CD14-positive monocyte (primary cell): ENCODE measurements at regions not wholly inside any gene's neighbourhood (a gene's known extent, or its start where the extent isn't known, plus 50 kb on each side); places are given as distances from the start of the nearest gene placed in this dataset.

ENCODE experiments used
- DNase-seq, 3 donors: peaks; one replicate each; pipeline ENCODE4 v3.0.0-alpha.2; 2011 to 2022
- H2AFZ ChIP-seq: 2 replicates; pipeline ENCODE4 v1.6.0; 2012; ENCODE audit warnings: mild to moderate bottlenecking, low read depth, low read length, inconsistent platforms; ENCODE audit not compliant: insufficient read depth, poor library complexity, severe bottlenecking
- H3K27ac ChIP-seq, 2 donors: 1 replicate in 1 of 2; 2 replicates in 1 of 2; pipeline ENCODE4 v1.5.1; 2012 to 2013; ENCODE audit warnings: low read length in 2 of 2, control low read depth in 1 of 2, inconsistent platforms in 1 of 2, low read depth in 1 of 2, mild to moderate bottlenecking in 1 of 2
- H3K27me3 ChIP-seq, 2 donors: one replicate each; pipeline versions ENCODE4 v1.6.0 to v1.6.1; 2011 to 2013; ENCODE audit warnings: low read length in 2 of 2; ENCODE audit not compliant: control insufficient read depth in 2 of 2, insufficient read depth in 2 of 2
- H3K36me3 ChIP-seq, 2 donors: replicated peaks in 1 of 2; 1 replicate in 1 of 2; 2 replicates in 1 of 2; pipeline versions ENCODE4 v1.5.1 to v1.6.1; 2012 to 2013; ENCODE audit warnings: low read length in 2 of 2, control low read depth in 1 of 2, inconsistent platforms in 1 of 2, mild to moderate bottlenecking in 1 of 2; ENCODE audit not compliant: insufficient read depth in 2 of 2, control insufficient read depth in 1 of 2
- H3K4me1 ChIP-seq, 2 donors: 1 replicate in 1 of 2; 2 replicates in 1 of 2; pipeline versions ENCODE4 v1.5.1 to v1.6.1; 2012 to 2013; ENCODE audit warnings: low read length in 2 of 2, control low read depth in 1 of 2, inconsistent platforms in 1 of 2, mild to moderate bottlenecking in 1 of 2, moderate library complexity in 1 of 2; ENCODE audit not compliant: insufficient read depth in 2 of 2, control insufficient read depth in 1 of 2
- H3K4me2 ChIP-seq: replicated peaks from 2 replicates; pipeline ENCODE3; 2012; ENCODE audit warnings: low read length, moderate library complexity, mild to moderate bottlenecking; ENCODE audit not compliant: poor library complexity, severe bottlenecking; ENCODE audit errors: extremely low read depth
- H3K4me3 ChIP-seq, 3 experiments: fragments of 200-600 bp in 1 of 3; sonication (generic) in 1 of 3; replicated peaks in 1 of 3; 1 replicate in 2 of 3; 2 replicates in 1 of 3; pipeline ENCODE4 v1.5.1; 2011 to 2013; ENCODE audit warnings: low read length in 3 of 3, mild to moderate bottlenecking in 3 of 3, control low read depth in 2 of 3, low read depth in 2 of 3, inconsistent platforms in 1 of 3, moderate library complexity in 1 of 3
- H3K79me2 ChIP-seq: 2 replicates; pipeline ENCODE4 v1.6.0; 2012; ENCODE audit warnings: mild to moderate bottlenecking, control low read depth, inconsistent platforms, low read length, moderate library complexity; ENCODE audit not compliant: insufficient read depth
- H3K9ac ChIP-seq: 2 replicates; pipeline ENCODE4 v1.6.0; 2017; ENCODE audit warnings: low read length, mild to moderate bottlenecking; ENCODE audit not compliant: insufficient read depth, poor library complexity, severe bottlenecking
- H3K9me3 ChIP-seq, 2 donors: replicated peaks in 1 of 2; 1 replicate in 1 of 2; 2 replicates in 1 of 2; pipeline versions ENCODE4 v1.5.1 to v1.6.1; 2012 to 2013; ENCODE audit warnings: low read length in 2 of 2, control low read depth in 1 of 2; ENCODE audit not compliant: control insufficient read depth in 1 of 2, insufficient read depth in 1 of 2
- H4K20me1 ChIP-seq: 2 replicates; pipeline ENCODE4 v1.6.0; 2012; ENCODE audit warnings: mild to moderate bottlenecking, low read length, control low read depth, moderate library complexity; ENCODE audit not compliant: insufficient read depth
- H3K27ac Mint-ChIP-seq, 7 donors: one replicate each; pipeline ENCODE4 v1.8.0; 2020; ENCODE audit warnings: mild to moderate bottlenecking in 7 of 7, mixed read lengths in 7 of 7, moderate library complexity in 6 of 7, inconsistent platforms in 2 of 7
- H3K27me3 Mint-ChIP-seq, 3 donors: one replicate each; pipeline ENCODE4 v1.8.0; 2021 to 2022; ENCODE audit warnings: low read depth in 3 of 3, mild to moderate bottlenecking in 3 of 3, mixed read lengths in 3 of 3, moderate library complexity in 3 of 3, inconsistent platforms in 1 of 3
- H3K36me3 Mint-ChIP-seq, 2 donors: one replicate each; pipeline ENCODE4 v1.8.0; 2020; ENCODE audit warnings: mixed read lengths in 2 of 2, inconsistent platforms in 1 of 2, mild to moderate bottlenecking in 1 of 2
- H3K4me1 Mint-ChIP-seq: one replicate; pipeline ENCODE4 v1.8.0; 2020; ENCODE audit warnings: mild to moderate bottlenecking, mixed read lengths
- H3K4me3 Mint-ChIP-seq, 2 donors: one replicate each; pipeline ENCODE4 v1.8.0; 2020; ENCODE audit warnings: mild to moderate bottlenecking in 2 of 2, mixed read lengths in 2 of 2, moderate library complexity in 1 of 2
- H3K9me3 Mint-ChIP-seq, 7 donors: one replicate each; pipeline ENCODE4 v1.8.0; 2020 to 2022; ENCODE audit warnings: mixed read lengths in 7 of 7, mild to moderate bottlenecking in 6 of 7, moderate library complexity in 6 of 7, inconsistent platforms in 2 of 7
- WGBS: methylation state at CpG from one replicate; pipeline ENCODE4 v1.1.5; 2013; ENCODE audit warnings: missing lambda C conversion rate; ENCODE audit not compliant: insufficient coverage; 5-methylcytosine and 5-hydroxymethylcytosine counted together
- intact Hi-C, 2 donors: fragments of 100-400 bp; cut with micrococcal nuclease; formaldehyde crosslinking; loops; one replicate each; pipeline versions ENCODE4 v1.15.0 to v1.15.1; 2023
- TF ChIP-seq, protein P1 (sequence below): fragments of 200-600 bp; IDR thresholded peaks from one replicate; pipeline ENCODE4 v1.8.0; 2022; ENCODE audit warnings: antibody characterized with exemption, mild to moderate bottlenecking

DNA sequence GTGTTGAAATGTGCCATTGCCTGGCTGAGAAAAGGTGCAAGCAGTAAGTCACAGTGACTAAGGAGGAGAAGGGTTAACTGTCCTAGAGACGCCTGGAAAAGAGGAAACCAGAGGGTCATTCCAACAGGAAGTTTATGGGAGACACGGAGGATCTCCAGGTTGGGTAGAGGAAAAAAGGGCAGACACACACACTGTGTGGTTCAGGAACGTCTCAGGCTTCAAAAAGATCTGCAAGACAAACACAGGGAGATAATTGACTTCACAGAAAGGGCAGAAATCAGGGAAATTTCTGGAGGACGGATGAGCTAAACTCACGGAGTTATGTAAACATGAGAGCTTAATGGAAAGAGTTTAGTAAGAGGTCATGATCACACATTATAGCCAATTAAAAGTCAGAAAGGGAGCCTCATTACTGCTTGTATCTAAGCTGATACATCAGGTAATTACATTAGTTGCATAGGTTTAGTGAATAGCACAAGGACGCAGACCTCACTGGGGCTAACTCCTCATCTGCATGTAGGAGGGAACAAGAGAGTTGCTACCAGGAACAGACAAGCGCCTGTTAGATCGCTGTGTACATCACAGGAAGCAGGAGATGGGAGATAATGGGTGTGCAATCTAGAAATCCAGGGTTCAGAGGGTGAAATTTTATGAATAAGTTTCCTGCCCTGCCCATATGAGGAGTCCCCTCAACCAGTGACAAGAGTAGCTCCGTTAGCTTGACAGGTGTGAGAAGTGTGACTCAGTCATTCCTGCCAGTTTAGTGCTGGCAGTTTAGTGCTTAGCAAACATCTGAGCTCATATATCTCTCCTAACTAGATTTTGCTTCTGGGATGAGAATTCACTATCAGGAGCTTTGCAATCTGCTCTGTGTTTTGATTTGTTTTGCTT, 96.6 kb upstream of the TNR start:
- H3K27ac Mint-ChIP-seq, result no peak overlapping the region
- no peak overlapping the region for H3K4me3 Mint-ChIP-seq
- peaks cover 0 to 7% (median 4%) of the 10 kb centered on the region in 3 donors for H3K27me3 Mint-ChIP-seq
- Histone ChIP-seq H2AFZ (no peak overlapping the region), H3K79me2 (no peaks in the 10 kb centered on the region), H3K36me3 (no peaks in the 10 kb centered on the region), H3K9me3 (no peaks in the 10 kb centered on the region), H3K9ac (no peak overlapping the region), H3K4me2 (no peak overlapping the region), H3K4me1 (no peaks in the 10 kb centered on the region), H3K4me3 (no peak overlapping the region), H4K20me1 (no peaks in the 10 kb centered on the region), H3K27ac (no peak overlapping the region), H3K27me3 (no peaks in the 10 kb centered on the region)
- intact Hi-C loops, result no loop called here
- no peak for DNase-seq
- 31% methylated on average over 5 of the region's 9 CpGs for WGBS
- peaks cover 0 to 12% (median 2%) of the 10 kb centered on the region in 7 donors for H3K9me3 Mint-ChIP-seq
- H3K4me1 Mint-ChIP-seq, result peaks cover 8% of the 10 kb centered on the region
- H3K36me3 Mint-ChIP-seq, result no peaks in the 10 kb centered on the region
- TF ChIP-seq, protein P1, sequence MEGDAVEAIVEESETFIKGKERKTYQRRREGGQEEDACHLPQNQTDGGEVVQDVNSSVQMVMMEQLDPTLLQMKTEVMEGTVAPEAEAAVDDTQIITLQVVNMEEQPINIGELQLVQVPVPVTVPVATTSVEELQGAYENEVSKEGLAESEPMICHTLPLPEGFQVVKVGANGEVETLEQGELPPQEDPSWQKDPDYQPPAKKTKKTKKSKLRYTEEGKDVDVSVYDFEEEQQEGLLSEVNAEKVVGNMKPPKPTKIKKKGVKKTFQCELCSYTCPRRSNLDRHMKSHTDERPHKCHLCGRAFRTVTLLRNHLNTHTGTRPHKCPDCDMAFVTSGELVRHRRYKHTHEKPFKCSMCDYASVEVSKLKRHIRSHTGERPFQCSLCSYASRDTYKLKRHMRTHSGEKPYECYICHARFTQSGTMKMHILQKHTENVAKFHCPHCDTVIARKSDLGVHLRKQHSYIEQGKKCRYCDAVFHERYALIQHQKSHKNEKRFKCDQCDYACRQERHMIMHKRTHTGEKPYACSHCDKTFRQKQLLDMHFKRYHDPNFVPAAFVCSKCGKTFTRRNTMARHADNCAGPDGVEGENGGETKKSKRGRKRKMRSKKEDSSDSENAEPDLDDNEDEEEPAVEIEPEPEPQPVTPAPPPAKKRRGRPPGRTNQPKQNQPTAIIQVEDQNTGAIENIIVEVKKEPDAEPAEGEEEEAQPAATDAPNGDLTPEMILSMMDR, result no peak

DNA sequence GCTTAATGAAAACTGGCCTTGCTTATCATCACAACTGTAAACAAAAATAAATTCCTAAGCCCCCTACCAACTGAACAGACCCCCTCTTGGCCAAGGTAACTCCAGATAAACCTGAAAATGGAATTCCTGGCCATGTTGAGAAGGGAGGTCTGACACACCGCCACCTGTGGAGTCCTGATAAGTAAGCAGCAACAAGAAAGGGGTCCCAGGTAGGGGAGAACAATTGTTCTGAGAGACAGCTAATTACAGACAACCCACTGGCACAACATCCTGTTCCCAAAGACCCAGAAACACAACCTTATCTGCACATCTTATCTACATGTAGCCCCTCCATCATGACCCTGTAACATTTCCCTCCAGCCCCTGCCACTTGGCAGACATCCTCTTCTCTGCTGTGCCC, 91.2 kb upstream of the TNR start:
- intact Hi-C loops, result no loop called here

More for the DNA sequence above, 91.2 kb upstream of the TNR start:
- Mint-ChIP-seq H3K27ac (no peak overlapping the region), H3K27me3 (peaks cover 0 to 4% (median 2%) of the 10 kb centered on the region in 3 donors), H3K36me3 (no peaks in the 10 kb centered on the region), H3K4me1 (no peaks in the 10 kb centered on the region), H3K9me3 (peaks cover 0 to 8% (median 2%) of the 10 kb centered on the region in 7 donors), H3K4me3 (no peak overlapping the region)
- no peaks in the 10 kb centered on the region for H3K79me2 ChIP-seq
- H2AFZ ChIP-seq, result no peak overlapping the region
- no peak overlapping the region for H3K9ac ChIP-seq
- H3K9me3 ChIP-seq, result no peaks in the 10 kb centered on the region
- H3K36me3 ChIP-seq, result no peaks in the 10 kb centered on the region
- no peaks in the 10 kb centered on the region for H4K20me1 ChIP-seq
- no CpG with 5 or more reads among the region's 1 CpG for WGBS
- no peak for DNase-seq
- TF ChIP-seq, protein P1, result no peak
- no peak overlapping the region for H3K4me2 ChIP-seq
- H3K27me3 ChIP-seq, result no peaks in the 10 kb centered on the region
- H3K27ac ChIP-seq, result no peak overlapping the region
- H3K4me3 ChIP-seq, result no peak overlapping the region
- H3K4me1 ChIP-seq, result no peaks in the 10 kb centered on the region
